ENCODE measurements at regions not wholly inside any gene's neighbourhood (a gene's known extent, or its start where the extent isn't known, plus 50 kb on each side); places are given as distances from the start of the nearest gene placed in this dataset.

- TF ChIP-seq CTCF (IDR thresholded peaks at IDR 0.05; ENCODE audit: low read depth, low read length, missing input control) (no peak), MAX (IDR thresholded peaks at IDR 0.05) (no peak), YY1 (IDR thresholded peaks at IDR 0.05) (no peak), FOXA2 (IDR thresholded peaks at IDR 0.05) (no peak), JUND (IDR thresholded peaks at IDR 0.05) (no peak), TAF1 (conservative IDR thresholded peaks at IDR 0.05) (no peak)
These were observed 198.2 kb upstream of the ATP2B1 start for GRCh38 chr12:89906824-89907223.
